NCI-H1694 (cell line): ENCODE measurements at regions not wholly inside any gene's neighbourhood (a gene's known extent, or its start where the extent isn't known, plus 50 kb on each side); places are given as distances from the start of the nearest gene placed in this dataset.
"Not testable (repeated sequence)": the region's sequence is repeated elsewhere in the genome, so short reads cannot be mapped to it uniquely, and the experiment has no call there.

Experiments used
- DNase-seq: peaks from one replicate; lab custom pipeline; 2025; lab: John Stamatoyannopoulos, UW

DNA sequence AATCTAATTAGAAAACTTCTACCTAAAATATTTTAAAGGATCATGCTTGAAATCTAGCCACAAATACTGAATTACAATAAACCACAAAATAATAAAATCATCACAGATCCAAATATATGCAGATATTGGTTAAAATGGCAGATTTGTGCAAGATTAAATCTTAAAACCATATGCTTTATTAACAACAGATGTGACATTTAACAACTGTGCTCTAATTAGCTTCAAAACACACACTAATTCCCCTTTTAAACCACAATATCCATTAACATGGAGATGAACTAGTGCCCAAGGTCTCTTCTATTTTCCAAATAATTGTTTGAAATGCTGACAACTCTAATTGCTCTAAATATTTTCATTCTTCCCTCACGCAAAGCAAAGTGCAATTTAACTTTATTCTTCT is 1530.3 kb downstream of the SI start:
- no peak for DNase-seq

DNA sequence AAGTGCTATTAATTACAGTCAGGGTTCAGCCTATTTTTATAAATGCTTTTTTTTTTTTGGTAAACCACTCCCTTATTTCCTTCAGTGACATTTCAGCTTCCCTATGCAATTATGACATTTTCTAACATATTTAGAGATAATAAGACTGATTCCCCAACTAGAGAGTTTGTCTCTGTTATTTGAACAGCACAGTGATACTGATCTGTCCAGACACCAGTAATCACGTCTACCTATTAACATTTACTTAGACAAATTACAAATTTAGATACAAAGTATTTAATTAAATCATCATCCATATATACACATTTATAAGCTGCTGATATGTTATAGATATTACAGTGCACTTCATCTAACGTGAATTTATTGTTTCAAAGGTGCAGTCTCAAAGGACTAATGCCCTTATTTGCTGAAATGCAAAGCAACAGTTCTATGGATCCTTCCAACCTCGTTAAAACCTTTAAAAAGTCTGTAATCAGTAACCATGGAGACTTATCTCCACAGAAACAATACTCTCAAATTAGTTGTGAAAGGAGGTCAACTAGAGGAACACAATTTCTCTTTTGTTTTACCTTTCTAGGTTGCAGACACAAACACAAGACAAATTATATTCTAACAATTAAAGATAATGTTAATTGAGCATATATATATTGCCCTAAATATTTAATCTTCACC is 1531.1 kb downstream of the SI start:
- no peak for DNase-seq

DNA sequence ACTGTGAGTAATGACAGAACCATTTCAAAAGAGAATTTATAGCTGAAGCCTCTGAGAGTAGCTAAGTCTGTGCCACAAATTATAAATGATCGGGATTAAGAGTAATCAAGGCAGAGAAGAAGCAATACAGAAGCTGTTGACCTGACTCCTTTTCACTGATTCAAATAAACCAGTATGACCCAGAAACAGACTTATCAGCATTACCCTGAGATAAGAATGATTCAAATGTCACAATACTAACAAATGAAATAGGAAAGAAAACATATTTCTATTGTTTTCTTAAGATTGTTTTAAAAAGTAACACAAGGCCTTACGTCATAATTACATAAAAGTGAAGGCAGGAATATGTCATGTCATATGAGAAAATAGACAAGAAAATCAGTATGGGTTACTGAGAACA is 1534.6 kb downstream of the SI start:
- DNase-seq, result no peak

DNA sequence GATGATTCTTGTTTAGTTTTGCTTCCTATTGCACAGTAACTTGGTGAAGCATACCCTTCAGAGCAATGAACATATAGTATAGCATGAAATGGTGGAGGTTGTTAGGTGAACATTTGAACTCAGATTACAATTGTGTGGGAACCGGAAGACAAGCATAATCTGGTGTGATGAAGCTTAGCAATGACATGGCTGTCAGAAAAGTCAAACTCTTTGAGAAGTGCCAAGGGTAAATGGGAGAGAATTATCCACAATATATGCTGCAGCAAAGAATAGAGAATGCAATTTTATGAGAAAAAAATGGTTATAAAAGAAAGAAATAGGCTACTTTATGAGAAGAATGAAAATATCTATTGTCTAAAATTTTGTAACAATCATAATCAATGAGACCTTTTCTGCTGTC is 1536.7 kb downstream of the SI start:
- no peak for DNase-seq

DNA sequence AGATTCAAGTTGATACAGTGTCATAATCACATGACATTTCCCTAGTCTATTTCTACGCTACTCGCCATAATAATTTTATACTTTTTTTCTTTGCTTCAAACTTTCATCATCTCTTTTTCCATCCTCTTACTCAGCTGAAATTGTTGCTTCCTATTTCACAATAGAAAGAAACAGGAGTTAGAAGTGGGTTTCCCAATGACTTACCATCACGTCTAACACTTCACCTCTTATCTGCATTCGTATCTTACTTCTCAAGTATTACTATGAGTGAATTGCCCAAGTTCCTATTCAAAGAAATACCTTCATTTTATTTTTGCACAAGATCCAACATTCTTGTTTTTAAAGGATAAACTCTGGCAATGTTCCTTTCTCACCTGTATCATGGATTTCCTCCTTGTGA is 1539.9 kb downstream of the SI start:
- DNase-seq, result no peak

DNA sequence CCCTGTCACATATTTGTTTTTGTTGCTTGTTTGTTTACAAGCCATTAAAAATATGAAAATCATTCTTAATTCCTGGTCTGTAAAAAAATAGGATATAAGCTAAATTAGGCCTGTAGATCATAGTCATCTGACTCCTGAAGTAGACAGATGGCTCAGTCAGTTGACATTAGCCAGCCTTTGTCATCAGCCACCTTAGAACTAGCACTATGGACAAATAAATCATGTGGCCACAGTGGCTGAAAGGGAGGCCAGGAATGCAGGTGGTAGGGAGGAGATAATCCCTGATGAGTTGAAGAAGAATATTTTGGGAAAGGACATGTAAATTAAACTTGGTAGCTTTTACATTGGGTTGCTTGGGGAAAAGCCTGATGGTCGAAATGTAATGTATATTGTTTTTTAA is 1544.9 kb downstream of the SI start:
- no peak for DNase-seq

DNA sequence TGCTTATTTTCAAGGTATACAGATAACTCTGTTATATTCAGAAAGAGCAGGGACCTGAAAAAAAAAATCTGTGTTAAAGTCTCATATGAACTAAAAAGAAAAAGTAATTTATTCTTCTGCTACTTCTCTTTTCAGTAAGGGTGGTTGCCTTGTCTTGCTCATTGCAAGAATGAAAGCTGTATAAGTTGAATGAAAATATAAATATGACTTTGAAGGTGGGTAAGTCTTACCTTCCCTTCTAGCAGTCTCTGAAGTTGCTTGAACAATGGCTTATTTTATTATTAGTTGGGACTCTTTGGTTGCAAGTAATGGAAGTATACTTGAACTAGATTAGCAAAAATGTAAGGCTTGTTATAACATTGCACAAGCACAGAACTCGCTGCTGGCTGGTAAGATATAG is 1554.9 kb downstream of the SI start:
- DNase-seq, result no peak

DNA sequence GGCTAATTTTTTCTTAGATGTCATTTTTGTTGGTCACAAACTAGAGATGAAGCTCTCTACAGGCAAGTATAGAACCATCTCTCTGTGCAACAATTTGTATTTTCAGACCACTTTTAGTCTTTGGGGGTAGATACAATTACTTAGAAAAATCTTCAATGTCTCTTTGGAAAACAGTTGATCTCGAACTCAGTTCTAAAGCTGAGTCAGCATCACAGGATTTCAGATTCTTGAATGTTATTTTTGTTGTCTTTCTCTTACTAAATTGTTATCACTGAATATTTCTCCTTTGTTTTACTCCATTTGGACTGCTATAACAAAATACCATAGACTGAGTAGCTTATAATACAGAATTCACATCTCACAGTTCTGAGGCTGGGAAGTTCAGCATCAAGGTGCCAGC is 1557.0 kb downstream of the SI start:
- no peak for DNase-seq

DNA sequence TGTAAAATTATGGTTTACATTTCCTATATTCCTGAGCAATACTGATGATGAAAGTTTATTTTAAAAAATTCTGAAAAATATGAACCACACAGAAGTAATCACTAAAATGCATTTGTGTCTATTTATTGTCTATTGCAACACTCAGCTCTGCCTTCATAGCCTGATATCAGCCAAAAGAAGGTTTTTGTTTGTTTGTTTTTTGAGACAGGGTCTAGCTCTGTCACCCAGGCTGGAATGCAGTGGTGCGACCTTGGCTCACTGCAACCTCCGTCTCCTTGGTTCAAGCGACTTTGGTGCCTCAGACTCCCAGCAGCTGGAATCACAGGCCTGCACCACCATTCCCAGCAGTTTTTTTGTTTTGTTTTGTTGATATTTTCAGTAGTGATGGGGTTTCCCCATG is 1560.2 kb downstream of the SI start:
- no peak for DNase-seq

DNA sequence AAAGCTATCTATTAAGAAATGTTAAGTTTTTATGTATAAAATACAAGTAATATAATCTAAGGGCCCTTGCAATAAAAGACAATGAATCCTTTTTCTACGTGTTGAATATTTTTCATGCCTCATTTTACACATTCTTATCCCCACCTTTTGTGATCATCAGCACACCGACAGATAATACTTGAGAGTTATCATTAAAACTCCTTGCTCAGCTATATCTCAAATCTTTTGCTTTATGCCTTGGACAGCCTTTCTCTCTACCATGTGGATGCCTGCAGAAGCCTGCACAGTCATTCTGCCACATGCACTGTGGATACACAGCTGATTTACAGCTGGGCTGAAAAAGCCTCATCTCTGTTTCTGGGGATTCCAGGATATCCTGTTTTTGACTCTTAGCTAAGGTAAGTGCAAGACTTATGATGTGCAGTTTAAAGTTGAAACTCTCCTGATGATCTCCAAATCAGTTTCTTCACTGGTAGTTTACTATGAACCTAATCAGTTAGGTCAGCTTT is 1565.1 kb downstream of the SI start:
- DNase-seq, result no peak

DNA sequence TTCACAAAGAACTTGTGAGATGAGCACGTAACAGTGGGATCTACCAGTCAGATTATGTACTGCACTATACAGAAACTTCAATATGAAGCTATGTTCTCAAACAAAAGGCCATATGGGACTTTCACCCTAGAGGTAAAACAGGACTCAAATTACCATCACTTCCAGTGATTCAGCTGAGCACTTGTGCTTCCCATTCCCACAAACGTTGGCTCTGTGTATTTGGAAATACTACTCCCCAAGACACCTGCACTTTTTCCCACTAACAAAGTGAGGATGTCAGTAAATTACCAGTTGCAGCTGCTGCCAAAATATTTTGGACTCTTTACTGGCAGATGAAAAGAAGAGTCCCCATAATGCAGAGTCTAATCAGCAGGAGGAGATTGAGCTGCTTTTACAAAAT is 1570.1 kb downstream of the SI start:
- DNase-seq, result no peak

DNA sequence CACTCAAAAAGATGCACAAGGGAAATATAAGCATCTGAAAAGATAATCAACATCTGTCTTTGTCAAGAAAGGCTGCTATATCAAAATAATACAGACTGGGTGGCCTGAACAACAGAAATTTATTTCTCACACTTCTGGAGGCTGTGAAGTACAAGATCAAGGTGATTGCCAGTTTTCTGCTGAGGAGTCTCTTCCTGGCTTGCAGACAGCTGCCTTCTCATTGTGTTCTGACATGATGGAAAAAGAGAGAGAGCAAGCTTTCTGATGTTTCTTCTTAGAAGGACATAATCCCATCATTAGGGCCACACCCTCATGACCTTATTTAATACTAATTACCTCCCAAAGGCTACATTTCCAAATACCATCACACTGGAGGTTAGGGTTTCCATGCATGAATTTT is 1573.3 kb downstream of the SI start:
- DNase-seq, result no peak

DNA sequence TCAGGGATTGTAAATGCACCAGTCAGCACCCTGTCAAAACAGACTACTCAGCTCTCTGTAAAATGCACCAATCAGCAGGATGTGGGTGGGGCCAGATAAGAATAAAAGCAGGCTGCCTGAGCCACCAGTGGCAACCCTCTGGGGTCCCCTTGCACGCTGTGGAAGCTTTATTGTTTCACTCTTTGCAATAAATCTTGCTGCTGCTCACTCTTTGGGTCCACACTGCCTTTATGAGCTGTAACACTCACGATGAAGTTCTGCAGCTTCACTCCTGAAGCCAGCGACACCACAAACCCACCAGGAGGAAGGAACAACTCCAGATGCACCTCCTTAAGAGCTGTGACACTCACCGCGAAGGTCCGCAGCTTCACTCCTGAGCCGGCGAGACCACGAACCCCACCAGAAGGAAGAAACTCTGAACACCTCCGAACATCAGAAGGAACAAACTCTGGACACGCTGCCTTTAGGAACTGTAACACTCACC is 1578.5 kb downstream of the SI start:
- not testable (repeated sequence) for DNase-seq

DNA sequence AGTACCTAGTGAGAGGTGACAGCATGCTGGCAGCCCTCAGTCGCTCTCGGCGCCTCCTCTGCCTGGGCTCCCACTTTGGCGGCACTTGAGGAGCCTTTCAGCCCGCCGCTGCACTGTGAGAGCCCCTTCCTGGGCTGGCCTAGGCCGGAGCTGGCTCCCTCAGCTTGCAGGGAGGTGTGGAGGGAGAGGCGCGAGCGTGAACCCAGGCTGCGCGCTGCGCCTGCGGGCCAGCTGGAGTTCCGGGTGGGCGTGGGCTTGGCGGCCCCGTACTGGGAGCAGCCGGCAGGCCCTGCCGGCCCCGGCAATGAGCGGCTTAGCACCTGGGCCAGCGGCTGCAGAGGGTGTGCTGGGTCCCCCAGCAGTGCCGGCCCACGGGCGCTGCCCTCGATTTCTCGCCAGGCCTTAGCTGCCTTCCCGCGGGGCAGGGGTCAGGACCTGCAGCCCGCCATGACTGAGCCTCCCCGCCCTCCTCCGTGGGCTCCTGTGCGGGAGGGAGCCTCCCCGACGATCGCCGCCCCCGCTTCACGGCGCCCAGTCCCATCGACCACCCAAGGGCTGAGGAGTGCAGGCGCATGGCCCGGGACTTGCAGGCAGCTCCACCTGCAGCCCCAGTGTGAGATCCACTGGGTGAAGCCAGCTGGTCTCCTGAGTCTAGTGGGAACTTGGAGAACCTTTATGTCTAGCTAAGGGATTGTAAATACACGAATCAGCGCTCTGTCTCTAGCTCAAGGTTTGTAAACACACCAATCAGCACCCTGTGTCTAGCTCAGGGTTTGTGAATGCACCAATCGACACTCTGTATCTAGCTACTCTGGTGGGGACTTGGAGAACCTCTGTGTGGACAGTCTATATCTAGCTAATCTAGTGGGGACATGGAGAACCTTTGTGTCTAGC is 1579.2 kb downstream of the SI start:
- DNase-seq, result not testable (repeated sequence)

DNA sequence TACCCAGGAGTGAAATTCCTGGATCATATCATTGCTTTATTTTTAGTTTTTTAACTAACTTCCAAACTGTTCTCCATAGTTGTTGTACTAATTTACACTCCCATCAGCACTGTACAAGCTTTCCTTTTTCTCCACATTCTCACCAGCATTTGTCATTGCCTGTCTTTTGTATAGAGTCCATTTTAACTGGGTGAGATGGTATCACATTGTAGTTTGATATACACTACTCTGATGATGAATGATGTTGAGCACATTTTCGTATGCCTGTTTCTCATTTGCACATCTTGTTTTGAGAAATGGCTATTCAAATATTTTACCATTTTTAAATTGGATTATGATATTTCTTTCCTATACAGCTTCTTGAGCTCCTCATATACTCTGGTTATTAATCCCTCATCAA is 1586.6 kb downstream of the SI start:
- DNase-seq, result no peak

DNA sequence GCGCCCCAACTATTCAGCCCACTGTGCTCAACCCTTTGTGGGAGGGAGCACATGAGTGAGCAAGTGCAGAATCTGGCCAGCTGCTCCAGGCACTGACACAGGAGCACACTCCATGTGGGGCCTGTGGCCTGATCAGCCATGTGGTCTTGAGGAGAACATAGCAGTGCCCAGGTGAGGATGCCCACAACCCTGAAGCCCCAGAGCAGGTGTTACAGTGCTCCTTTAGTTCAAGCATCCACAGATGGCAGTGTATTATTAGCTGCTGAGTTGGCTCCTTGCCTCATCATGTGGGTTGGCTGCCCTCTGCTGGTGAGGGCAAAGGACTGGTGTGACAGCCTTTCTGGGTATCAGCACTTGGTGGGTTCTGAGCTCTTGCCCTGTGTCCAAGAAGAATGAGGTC is 1588.2 kb downstream of the SI start:
- DNase-seq, result peak; percentile 30

DNA sequence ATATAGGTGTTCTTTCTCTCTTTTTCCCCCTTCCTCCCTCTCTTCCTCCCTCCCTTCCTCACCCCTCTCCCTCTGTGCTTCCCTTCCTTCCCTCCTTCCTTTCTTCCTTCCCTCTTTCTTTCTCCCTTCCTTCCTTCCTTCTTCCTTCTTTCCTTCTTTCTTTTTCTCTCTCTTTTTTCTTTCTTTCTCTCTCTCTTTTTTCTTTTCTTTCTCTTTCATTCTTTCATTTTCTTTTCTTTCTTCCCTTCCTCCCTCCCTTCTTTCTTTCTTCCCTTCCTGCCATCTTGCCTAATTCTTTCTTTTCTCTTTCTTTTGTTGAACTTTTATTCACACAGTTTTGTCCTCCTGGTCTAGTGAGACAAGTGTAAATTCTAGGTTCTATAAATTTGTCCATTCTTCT is 1595.6 kb downstream of the SI start:
- no peak for DNase-seq

DNA sequence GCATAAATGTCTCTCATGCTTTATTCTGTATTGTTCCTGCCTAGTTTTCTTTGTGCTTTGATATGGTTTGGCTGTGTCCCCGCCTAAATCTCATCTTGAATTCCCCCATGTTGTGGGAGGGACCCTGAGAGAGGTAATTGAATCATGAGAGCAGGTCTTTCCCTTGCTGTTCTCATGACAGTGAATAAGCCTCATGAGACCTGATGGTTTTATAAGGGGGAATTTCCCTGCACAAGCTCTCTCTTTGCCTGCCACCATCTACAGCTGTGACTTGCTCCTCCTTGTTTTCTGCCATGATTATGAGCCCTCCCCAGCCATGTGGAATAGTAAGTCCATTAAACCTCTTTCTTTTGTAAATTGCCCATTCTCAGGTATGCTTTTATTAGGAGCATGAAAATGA is 1596.6 kb downstream of the SI start:
- DNase-seq, result no peak

DNA sequence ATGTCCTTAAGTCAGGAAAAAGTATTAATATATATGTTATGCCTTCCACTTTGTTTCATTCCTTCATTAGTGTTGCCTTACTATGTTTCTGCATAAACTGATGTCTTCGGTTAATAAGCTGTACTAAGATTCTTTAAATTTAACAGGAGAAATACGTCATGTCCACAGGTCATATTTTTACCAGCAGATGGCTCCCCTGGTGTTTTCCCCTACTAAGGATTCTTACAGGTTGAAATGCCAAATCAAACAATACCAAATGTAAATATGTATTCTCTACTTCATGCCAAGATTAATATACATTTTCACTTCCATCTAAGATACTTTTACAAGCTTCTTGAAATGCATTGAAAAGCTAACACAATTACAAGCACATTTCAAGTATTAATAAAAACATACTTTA is 1602.1 kb downstream of the SI start:
- peak; percentile 2 for DNase-seq

DNA sequence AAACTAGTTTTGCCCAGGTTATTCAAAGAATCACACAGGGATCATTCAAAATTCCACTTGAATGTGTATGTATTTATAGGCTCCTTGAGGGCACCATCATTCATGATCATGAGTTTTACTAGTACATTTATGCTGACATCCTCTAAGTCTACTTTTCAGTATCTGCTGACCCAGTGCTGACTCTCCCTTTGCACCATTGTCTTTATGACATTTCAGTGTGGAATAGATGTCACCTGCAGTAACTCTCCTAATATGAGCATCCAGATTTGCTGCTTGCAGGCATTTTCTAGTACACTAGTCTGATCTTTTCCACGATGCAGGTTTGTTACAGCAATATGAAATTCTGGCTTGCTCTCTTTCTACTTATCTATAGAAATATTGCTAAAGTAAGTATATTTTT is 1603.5 kb downstream of the SI start:
- DNase-seq, result no peak

DNA sequence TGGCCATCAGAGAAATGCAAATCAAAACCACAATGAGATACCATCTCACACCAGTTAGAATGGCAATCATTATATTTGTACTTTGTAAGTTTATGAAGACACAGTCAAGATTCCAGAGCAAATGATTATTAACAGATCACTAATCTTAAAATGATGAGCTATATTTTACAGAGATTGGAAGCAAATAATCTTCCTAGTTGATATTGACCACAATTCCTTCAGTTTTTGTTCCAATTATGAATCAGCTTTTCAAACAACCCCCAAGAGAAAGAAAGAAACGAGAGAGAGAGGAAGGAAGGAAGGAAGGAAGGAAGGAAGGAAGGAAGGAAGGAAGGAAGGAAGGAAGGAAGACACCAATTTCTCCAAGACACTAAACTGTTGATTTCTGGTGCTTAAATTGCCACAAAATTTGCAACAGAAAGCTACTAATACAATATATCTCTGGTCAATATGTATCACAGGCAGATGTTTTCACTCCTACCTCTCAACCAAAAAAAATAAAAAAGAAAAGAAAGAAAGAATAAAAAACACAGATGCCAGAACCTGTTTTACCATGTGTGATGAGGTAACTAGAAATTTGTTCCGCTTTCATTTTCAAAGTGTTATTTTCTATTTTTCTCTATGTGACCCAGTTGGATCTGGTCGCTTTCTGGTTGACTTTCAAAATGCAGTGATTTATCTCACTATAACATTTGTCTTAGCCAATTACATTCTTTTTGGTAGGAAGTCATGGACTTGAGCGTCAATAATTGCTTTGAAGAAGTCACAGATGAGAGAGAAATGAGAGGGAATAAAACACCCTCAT is 1609.6 kb downstream of the SI start:
- no peak for DNase-seq

DNA sequence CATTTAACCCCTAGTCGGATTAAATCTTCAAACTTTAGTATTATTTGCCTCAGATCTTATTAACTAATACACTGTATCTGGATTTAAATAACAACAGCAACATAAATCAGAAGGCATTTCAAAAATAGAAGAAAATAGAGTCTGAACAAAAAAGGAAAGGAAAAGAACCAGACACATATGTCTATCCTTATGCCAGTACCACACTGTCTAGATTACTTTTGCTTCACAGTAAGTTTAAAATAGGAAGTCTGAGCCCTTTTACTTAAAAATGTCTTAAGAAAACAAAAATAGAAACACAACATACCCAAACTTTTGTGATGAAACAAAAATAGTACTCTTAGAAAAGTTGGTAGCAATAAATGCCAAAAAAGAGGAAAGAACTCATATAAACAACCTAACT is 1615.8 kb downstream of the SI start:
- DNase-seq, result no peak

DNA sequence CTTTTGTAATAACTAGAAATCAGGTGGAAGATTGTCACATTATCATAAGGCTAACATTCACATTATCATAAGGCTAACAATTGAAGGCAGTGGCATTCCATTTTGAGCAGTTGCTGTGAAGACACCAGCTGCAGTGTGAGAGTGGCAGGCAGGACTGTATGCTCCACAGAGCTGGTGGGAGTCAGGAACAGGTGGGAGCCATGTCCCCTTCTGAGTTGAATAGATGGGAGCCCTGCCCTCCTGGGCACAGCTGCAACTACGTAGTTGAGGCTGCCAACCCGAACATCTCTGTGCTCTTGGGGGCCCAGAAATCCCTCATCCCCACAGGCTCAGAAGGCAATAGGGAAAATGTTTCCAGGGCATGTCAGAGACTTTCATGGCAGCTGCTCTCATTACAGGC is 1627.6 kb downstream of the SI start:
- no peak for DNase-seq
